Coronary artery (tissue), 2 donors: ENCODE measurements at regions not wholly inside any gene's neighbourhood (a gene's known extent, or its start where the extent isn't known, plus 50 kb on each side); places are given as distances from the start of the nearest gene placed in this dataset.

ENCODE experiments used
- DNase-seq: peaks from one replicate; pipeline ENCODE4 v3.0.0-alpha.2; 2017; ENCODE audit warnings: low spot score
- H3K27ac ChIP-seq, 2 donors: fragments of 200-600 bp; sonication (generic); one replicate each; pipeline ENCODE4 v1.5.1; 2016 to 2019
- H3K4me3 ChIP-seq: fragments of 200-600 bp; sonication (generic); 2 replicates; pipeline ENCODE4 v1.5.1; 2016; ENCODE audit warnings: mild to moderate bottlenecking, moderate library complexity
- TF ChIP-seq, protein P1 (sequence below): fragments of 200-600 bp; sonication (generic); IDR thresholded peaks from one replicate; pipeline ENCODE4 v1.5.1; 2019; ENCODE audit warnings: antibody characterized with exemption

GRCh38 chr16:73253922-73254480 lies 206.1 kb upstream of the ZFHX3 start:
- DNase-seq, result no peak
- Histone ChIP-seq H3K27ac (no peak overlapping the region), H3K4me3 (no peak overlapping the region)
- TF ChIP-seq, protein P1, sequence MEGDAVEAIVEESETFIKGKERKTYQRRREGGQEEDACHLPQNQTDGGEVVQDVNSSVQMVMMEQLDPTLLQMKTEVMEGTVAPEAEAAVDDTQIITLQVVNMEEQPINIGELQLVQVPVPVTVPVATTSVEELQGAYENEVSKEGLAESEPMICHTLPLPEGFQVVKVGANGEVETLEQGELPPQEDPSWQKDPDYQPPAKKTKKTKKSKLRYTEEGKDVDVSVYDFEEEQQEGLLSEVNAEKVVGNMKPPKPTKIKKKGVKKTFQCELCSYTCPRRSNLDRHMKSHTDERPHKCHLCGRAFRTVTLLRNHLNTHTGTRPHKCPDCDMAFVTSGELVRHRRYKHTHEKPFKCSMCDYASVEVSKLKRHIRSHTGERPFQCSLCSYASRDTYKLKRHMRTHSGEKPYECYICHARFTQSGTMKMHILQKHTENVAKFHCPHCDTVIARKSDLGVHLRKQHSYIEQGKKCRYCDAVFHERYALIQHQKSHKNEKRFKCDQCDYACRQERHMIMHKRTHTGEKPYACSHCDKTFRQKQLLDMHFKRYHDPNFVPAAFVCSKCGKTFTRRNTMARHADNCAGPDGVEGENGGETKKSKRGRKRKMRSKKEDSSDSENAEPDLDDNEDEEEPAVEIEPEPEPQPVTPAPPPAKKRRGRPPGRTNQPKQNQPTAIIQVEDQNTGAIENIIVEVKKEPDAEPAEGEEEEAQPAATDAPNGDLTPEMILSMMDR, result no peak

DNA sequence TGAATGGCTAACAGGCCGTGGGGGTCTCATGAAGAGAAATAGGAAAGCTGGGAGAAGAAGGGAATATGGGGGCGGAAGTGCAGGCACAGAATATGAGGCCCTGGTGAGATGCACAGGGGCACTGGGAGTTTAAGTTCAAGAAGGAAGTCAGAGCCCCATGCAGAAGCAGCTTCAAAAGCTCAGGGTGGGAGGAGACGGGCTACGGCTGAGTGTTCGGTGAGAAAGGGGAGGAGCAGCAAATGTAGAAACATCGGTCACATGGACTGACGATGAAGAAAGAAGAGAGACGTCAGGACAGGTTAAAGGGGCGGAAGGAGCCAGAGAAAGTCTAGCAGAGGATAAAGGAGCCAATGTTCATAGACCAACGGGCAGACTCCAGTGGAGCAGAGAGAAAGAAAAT lies 204.5 kb upstream of the ZFHX3 start:
- Histone ChIP-seq H3K4me3 (no peak overlapping the region), H3K27ac (no peak overlapping the region)
- no peak for DNase-seq
- TF ChIP-seq, protein P1, result no peak

DNA sequence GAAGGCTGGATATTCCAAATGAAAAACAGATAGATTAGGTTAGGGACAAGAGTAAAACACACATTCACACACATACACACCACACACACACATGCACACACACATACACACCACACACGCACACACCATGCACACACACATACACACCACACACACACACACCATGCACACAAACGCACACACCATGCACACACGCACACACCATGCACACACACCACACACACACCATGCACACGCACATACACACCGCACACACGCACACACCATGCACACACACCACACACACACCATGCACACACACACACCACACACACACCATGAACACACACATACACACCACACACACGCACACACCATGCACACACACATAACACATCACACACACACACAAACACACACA lies 203.7 kb upstream of the ZFHX3 start:
- H3K4me3 ChIP-seq, result no peak overlapping the region
- no peak for DNase-seq
- TF ChIP-seq, protein P1, result no peak
- no peak overlapping the region for H3K27ac ChIP-seq

DNA sequence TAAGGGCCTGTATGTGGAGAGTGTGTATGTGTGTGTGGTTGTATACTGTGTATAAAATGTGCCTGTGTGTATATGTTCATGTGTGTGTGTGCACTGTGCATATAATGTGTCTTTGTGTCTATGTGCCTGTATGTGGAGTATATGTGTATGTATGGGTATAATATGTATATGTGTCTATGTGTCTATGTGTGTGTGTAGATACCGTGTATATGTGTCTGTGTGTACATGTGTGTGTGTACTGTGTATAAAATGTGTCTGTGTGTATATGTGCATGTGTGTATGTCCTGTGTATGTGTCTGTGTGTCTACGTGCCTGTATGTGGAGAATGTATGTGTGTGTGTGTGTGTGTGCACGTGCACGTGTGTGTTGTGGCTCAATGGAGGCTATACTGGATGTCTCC lies 200.4 kb upstream of the ZFHX3 start:
- no peak for DNase-seq
- H3K27ac ChIP-seq, result no peak overlapping the region
- TF ChIP-seq, protein P1, result no peak
- no peak overlapping the region for H3K4me3 ChIP-seq

DNA sequence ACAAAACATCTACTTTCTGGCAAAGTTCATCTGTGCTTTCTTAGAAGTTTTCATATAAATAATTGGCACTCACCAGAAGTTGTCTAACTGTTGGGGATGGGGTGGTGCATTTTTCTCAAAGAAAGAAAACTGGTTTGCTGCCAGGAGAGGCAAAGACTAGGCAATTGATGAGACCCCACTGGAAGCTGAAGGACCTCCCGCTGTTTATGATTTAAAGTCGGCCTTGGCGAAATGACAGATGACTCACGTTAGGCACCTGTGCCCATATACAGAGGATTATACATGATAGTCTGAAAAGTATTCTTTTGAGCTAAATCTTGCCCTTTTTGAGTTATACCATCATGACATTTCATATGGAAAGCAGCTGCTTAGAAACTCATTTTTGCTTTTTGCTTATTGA lies 193.0 kb upstream of the ZFHX3 start:
- no peak overlapping the region for H3K27ac ChIP-seq
- H3K4me3 ChIP-seq, result no peak overlapping the region
- TF ChIP-seq, protein P1, result no peak
- no peak for DNase-seq

DNA sequence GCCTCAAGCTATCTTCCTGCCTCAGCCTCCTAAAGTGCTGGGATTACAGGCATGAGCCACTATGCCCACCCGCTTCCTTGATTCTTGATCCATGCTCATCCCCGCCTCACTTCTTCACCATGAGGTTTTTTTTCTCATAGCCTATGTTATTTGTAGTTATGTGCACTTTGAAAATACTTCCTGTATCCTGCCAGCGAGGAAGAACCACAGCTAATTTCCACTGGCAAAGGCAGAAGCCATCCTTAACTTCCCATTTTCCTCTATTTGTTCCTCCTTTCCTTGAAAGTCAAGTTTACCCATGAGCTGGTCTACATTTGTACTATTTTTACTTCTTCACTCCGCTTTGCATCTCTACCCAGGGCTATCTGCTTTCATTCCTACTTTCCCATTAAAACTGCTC lies 189.7 kb upstream of the ZFHX3 start:
- no peak overlapping the region for H3K27ac ChIP-seq
- TF ChIP-seq, protein P1, result no peak

GRCh38 chr16:73234496-73234895 lies 186.6 kb upstream of the ZFHX3 start:
- Histone ChIP-seq H3K27ac (no peak overlapping the region), H3K4me3 (no peak overlapping the region)
- TF ChIP-seq, protein P1, result no peak
- no peak for DNase-seq

More for the DNA sequence above, 189.7 kb upstream of the ZFHX3 start:
- no peak overlapping the region for H3K4me3 ChIP-seq
- no peak for DNase-seq
